CD4-positive, alpha-beta T cell treated with Interleukin-6 for 4 hours (primary cell): ENCODE measurements at regions not wholly inside any gene's neighbourhood (a gene's known extent, or its start where the extent isn't known, plus 50 kb on each side); places are given as distances from the start of the nearest gene placed in this dataset.

Experiments used
- DNase-seq: peaks from one replicate; pipeline ENCODE4 v3.0.0-alpha.2; 2020; ENCODE audit warnings: mixed read lengths

DNA sequence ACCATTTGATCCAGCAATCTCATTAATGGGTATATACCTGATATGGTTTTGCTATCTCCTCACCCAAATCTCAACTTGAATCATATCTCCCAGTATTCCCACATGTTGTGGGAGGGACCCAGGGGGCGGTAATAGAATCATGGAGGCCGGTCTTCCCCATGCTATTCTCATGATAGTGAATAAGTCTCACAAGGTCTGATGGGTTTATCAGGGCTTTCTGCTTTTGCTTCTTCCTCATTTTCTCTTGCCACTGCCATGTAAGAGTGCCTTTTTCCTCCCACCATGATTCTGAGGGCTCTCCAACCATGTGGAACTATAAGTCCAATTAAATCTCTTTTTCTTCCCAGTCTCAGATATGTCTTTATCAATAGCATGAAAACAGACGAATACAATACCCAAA is 74.5 kb upstream of the APC start:
- DNase-seq: no peak

DNA sequence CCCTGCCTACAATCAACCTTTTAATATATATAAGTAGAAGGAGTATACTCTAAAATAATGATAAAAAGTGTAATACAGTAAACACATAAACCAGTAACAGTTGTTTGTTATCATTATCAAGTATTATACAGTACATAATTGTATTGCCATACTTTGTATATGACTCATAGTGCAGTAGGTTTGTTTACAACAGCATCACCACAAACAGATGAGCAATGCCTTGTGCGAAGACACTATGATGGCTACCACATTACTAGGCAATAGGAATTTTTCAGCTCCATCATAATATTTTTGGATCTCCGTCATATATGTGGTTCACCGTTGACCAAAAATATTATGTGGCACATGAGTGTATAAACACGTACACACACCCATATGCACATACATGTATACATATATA is 69.7 kb upstream of the APC start:
- no peak for DNase-seq

DNA sequence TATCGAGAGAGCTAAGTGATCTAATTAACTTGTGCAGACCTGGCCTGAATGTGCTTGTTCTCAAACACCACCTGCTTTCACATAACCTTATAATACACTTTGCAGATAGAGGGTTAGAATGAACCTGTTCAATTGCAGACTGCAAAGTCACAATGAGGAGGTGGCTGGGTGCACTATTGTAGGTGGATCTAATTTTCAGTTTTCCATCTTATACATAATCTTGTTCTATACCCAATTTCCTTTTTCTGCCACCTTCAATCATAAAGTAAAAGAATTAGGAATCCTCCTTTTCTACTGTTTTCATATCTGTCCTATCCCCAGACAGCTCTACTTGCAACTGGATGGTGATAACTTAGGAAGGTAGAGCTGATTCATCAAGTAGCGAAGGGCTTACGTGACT is 68.8 kb upstream of the APC start:
- DNase-seq: no peak

DNA sequence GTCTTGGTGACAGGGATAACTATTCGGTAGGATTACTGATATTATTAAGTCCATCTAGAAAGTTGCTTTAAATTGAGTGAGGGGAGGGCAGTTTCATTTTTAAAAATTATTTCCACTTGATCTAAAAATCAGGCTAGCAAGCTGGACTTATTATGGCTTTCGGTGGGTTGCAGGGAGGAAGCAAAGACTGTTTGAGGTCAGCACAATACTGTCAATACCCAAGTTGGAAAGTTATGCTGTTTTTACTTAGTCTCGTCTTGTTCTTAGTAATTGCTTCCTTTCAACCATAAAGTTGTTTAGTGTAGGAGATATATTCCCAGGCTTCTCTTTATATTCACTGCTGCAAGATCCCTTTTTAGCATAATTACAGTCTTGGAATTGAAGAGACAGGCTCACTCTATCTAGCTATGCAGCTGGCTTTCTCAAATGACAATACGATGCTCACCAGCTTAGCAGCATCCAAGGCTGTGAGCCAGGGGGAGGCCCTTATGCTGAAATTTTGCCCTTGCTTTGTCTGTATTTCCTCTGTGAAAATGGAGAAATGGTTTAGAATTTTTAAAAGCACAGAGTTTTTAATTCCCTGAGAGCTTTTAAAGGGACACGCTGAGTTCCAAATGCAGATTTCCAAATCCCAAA is 68.2 kb upstream of the APC start:
- DNase-seq: no peak

DNA sequence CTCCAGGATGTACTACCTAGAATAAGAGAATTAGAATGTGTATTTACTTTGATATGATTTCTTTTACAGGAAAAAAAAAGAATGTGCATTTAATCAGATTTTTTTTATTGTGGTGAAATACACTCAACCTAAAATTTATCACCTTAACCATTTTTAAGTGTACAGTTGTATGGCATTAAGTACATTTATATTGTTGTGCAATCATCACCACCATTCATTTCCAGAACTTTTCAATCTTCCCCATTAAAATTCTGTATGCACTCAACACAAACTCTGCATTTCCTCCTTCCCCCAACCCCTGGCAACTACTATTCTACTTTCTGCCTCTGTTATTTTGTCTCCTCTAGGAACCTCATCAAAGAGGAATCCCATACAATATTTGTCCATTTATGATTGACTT is 66.0 kb upstream of the APC start:
- DNase-seq: no peak

DNA sequence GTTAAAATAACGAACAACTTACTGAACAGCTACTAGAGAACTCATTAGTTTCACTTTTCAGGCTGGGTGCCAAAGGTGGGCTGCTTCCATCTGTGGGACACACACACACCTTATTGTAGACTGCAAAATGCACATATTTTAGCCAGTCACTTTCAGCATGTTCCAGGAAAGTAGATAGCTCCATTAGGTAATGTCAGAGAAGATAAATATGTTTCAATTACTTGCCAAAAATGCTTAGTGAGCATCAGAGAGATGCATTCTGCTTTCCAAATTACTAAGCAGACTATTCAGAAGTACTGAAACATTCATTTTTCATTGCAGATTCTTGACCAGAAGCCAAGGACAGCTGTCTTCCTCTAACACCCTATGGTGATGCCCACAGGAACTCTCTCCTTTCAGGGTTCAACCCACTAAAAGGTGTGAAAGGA is 56.2 kb upstream of the APC start:
- no peak for DNase-seq

DNA sequence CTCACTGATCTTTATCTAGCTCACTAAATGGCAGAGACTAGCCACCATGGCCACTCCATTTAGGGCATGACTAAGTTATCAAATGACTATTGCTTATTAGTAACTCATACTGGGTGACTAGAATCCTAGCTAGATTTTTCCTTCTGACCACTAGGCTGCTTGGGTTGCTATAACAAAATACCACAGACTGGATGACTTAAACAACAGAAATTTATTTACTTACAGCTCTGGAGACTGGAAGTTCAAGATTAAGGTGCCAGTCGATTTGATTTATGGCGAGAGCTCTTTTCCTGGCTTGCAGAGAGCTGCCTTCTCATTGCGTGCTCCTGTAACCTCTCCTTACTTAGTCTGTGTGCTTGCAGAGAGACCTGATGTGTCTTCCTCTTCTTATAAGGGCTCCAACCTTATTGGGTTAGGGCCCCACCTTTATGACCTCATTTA is 55.0 kb upstream of the APC start:
- DNase-seq: no peak

DNA sequence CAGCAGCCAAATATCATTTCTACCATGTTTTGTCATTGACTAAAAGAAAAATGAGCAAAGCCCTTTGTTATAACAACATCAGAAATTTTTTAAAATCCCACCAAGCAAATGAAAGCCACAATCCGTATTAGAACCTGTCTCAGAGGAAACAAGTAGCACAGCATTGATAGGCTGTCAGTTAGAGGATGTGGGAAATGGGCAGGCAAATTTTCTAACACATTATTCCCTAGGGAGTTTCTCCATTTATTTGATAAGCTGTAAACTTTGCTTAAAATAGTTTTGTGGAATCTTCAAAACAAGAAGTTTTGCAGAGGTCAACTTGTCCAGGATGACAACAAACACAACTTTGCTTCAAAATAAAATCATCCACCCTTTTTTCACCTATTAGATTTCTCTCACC is 53.6 kb upstream of the APC start:
- DNase-seq: no peak

DNA sequence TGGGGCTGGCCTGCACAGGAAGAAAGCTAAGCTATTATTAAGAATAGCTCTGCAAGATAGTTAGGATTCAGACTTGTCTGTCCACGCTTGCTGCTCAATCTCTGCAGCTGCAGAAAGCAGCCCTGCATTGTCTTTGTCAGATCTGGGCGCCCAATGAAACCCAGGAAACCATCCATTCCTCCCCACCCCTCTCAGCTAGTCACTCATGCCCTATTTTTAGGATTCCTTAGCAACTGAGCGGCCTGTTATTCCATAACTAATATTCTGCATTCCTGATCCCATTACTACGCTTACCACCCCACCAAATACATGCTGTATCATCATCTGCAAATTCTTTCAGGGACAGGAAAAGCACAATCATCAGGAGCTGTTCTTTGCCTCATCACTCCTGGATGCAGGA is 52.9 kb upstream of the APC start:
- DNase-seq: no peak

DNA sequence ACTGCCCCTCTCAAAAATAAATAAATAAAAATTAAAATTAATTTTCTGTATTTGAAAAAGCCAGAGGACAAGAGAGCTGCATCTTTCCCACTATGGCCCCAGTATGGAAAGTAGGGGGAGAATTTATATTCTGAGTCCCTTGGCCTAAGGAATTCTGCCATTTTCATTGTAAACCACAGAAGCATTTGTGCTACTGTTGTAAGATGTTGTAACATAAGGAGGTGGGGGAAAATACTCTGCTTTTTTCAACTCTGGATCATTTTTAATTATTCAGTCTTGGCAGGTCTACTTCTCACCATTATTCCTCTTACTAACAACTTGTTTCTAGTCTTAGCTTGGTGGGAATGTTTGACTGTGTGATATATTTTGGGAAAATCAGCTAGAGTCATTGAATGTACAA is 52.3 kb upstream of the APC start:
- no peak for DNase-seq

DNA sequence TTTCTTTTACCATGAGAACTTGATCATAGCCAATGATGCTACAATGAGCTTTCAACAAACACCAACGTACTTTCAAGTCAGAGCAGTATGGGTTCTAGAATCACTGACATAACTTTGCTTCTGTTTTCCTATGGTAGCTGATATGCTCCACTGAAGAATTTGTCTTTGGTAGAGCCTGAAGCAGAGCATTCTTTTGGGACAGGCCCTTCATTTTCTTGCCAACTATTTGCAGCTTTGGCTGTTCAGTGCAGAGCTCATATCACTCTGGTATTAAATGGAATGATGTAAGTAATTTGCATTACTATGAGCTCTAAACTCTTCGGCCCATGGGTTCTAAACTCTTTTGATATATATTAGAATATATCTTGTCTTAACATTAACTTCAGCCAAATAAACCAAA is 51.8 kb upstream of the APC start:
- no peak for DNase-seq

DNA sequence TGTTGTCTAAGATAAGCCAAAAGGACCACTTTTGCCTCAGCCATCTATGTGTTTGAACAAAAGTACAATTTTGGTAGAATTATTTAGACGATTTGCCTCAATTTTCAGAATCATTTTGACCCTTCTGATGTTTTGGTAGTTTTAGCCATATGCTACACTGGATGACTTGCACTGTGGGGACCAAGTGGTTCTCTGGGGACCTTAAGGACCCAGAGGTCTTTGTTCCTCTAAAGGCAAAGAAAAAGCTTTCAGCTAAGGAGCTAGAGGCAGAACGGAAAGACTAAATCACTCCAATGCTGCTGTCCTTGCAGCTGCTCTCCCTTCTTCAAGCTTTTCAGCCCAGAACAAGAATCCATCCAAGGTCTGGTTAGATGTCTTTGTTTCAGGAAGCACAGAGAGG is 51.0 kb upstream of the APC start:
- no peak for DNase-seq

DNA sequence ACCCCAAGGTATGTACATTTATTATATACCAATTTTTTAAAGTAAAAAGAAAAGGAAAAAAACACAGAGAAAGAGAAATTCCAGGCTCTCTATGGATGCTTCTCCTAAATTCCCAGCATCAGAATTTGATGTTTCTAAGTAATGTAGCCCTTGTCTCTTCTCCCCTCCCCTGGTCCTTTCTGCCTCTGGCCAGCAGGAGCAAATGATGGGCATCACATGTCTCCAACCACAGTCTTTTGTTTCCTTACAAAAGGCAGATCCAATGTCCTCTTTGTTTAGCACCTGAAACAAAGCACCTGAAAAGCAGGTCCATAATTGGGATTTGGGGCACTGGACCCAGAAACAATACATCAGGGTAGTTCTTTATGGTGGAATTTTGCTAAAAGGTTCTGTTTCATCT is 50.4 kb upstream of the APC start:
- DNase-seq: no peak
